AG10803 (cell line): ENCODE measurements at regions not wholly inside any gene's neighbourhood (a gene's known extent, or its start where the extent isn't known, plus 50 kb on each side); places are given as distances from the start of the nearest gene placed in this dataset.

Experiments
- DNase-seq: peaks from one replicate; pipeline ENCODE4 v3.0.0; 2010; ENCODE audit warnings: low read depth
- H3K4me3 ChIP-seq: 2 replicates; pipeline ENCODE4 v1.5.1; 2011; ENCODE audit warnings: mild to moderate bottlenecking, low read length, control low read depth
- TF ChIP-seq, protein P1 (sequence below): conservative IDR thresholded peaks from 2 replicates; pipeline ENCODE4 v1.5.1; 2011; ENCODE audit warnings: mild to moderate bottlenecking, low read length, control low read depth, inconsistent platforms

GRCh38 chr21:39110431-39110830, 72.8 kb downstream of the PSMG1 start:
- H3K4me3 ChIP-seq = no peak overlapping the region
- TF ChIP-seq, protein P1, sequence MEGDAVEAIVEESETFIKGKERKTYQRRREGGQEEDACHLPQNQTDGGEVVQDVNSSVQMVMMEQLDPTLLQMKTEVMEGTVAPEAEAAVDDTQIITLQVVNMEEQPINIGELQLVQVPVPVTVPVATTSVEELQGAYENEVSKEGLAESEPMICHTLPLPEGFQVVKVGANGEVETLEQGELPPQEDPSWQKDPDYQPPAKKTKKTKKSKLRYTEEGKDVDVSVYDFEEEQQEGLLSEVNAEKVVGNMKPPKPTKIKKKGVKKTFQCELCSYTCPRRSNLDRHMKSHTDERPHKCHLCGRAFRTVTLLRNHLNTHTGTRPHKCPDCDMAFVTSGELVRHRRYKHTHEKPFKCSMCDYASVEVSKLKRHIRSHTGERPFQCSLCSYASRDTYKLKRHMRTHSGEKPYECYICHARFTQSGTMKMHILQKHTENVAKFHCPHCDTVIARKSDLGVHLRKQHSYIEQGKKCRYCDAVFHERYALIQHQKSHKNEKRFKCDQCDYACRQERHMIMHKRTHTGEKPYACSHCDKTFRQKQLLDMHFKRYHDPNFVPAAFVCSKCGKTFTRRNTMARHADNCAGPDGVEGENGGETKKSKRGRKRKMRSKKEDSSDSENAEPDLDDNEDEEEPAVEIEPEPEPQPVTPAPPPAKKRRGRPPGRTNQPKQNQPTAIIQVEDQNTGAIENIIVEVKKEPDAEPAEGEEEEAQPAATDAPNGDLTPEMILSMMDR = no peak
- DNase-seq = no peak

DNA sequence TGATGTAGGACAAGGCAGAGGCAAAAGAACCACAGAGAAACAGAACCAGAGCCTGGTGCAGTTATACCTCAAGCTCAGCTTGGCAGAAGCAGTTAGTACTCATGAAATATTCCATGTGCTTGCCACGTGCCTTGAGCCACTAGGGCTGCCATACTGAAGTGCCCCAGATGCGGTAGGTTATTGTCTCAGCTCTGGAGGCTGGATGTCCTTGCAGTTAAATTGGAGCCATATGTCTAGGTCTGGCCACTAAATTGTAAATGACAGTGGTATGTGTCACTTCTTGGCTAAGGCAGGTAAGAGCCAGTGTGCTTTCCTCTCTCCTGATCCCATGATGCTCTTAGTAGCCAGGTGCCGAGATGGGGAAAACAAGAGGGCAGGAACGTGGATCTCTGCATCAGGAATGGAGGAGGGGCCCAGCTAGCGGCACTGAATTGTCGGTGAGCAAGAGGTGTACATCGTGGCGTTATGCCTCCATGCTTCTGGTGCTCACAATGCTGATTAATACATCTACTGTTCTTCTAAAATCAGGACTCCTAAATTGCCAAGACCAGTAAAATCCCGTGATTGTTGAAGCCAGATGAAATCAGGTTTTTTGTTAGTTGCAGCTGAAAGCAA, 73.5 kb downstream of the PSMG1 start:
- H3K4me3 ChIP-seq = no peak overlapping the region
- DNase-seq = no peak
- TF ChIP-seq, protein P1 = no peak

- H3K4me3 ChIP-seq = no peak overlapping the region
- TF ChIP-seq, protein P1 = no peak
- no peak for DNase-seq
Observed at GRCh38 chr21:39109163-39109530, 74.1 kb downstream of the PSMG1 start.

DNA sequence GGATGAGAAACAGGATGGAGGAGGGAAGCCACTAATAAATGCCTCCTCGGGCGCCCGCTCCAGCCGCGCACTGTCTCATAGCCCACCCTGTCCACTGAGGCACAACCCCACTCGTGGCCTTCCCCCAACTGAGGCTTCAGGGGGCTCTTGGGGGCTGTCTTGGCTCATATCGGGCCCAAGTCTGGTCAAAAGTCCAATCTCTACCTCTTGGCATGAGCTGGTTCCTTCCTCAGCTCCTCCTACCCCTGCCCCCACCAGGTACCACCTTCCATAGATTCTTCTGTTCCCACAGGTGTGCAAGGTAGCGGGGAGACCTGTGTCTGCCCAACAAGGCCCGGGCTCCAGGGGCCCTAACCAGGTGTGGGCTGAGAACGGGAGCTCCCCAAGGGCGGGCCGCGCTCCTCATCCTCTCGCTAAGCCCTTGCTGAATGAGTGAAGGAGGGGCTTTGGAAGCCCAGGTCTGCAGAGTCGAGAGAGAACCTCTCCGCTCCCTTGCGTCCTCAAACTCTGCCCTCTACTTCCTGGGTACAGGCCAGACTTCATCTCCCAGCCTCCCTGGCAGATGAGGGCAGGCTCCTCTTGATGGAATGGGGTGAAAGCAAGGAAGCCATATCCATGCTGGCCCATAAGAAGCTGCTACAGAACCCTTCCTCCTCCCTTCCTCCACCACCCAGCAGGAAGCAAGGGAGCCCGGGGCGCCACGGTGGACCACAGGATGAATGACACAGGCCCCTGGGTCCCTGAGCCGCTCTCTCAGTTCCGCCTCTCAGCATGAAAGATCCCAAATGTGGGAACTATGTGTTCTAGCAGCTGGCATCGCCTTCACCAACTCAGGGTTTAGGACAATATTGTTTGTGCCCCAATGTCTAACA, 74.7 kb downstream of the PSMG1 start:
- H3K4me3 ChIP-seq = no peak overlapping the region
- no peak for DNase-seq
- TF ChIP-seq, protein P1 = no peak

DNA sequence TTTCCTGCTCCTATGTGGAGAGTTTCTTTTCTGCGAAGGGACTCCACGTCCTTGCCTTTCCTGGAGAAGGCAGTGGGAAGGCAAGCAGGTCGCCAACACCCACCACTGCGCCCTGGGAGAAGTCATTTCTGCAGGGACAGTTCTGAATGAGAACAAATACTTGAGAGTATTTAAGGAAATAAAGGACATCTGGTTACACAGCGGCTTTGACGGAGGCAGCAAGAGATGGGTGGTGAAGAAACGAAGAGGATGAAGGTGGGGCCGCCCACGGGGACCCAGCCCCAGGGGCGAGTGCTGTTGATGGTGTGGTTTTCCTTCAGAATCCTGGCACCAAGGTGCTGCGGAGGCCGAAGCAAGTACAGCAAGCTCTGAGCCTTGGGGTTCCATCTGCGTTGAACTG, 75.5 kb downstream of the PSMG1 start:
- TF ChIP-seq, protein P1 = no peak
- no peak for DNase-seq
- H3K4me3 ChIP-seq = no peak overlapping the region

DNA sequence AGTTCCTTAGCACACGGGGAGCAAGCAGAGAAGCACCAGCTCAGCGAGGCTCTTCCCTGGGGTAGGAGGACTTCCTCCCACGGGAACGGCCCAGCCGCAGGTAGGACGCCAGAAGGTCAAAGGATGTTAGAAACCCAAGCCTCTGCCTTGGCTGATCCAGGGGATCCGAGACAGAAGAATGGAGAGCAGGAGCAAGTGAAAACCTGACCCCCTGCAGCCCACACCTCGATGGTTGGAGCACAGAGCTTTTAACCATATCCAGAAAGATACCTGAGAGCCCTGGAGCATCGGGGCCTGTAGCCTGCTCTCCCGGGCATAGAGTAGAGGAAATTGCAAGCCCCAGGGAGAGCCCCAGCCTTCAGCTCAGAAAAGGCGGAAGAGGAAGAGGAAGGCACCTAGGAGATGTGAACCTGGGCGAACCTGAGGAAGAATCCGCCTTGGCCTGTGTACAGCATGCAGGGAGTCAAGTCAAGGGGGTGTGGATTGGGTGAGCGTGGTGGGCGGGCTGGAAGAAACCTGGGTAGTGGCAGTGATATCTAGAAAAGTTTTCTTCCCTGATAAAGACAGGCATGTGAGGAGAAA, 76.3 kb downstream of the PSMG1 start:
- no peak for DNase-seq
- no peak overlapping the region for H3K4me3 ChIP-seq
- TF ChIP-seq, protein P1 = no peak
